Loucy (cell line): ENCODE measurements at regions not wholly inside any gene's neighbourhood (a gene's known extent, or its start where the extent isn't known, plus 50 kb on each side); places are given as distances from the start of the nearest gene placed in this dataset.

ENCODE experiments used
- H2AFZ ChIP-seq: fragments of 200-600 bp; sonication (generic); 2 replicates; pipeline ENCODE4 v1.6.0; 2016; ENCODE audit warnings: antibody characterized with exemption, mild to moderate bottlenecking, low read length, moderate library complexity
- H3F3A ChIP-seq: fragments of 200-600 bp; 2 replicates; pipeline ENCODE4 v1.6.0; 2016; ENCODE audit warnings: antibody characterized with exemption, low read depth, mild to moderate bottlenecking
- H3K27me3 ChIP-seq: fragments of 200-600 bp; sonication (generic); 2 replicates; pipeline ENCODE4 v1.6.1; 2014; ENCODE audit warnings: low read length, mild to moderate bottlenecking; ENCODE audit not compliant: insufficient read depth, poor library complexity, severe bottlenecking
- H3K36me3 ChIP-seq: fragments of 200-600 bp; sonication (generic); 2 replicates; pipeline ENCODE4 v1.6.1; 2016; ENCODE audit warnings: low read length; ENCODE audit not compliant: insufficient read depth
- H3K4me1 ChIP-seq: fragments of 200-600 bp; sonication (generic); 2 replicates; pipeline ENCODE4 v1.5.1; 2014; ENCODE audit warnings: low read length, mild to moderate bottlenecking; ENCODE audit not compliant: insufficient read depth, poor library complexity, severe bottlenecking
- H3K4me2 ChIP-seq: fragments of 200-600 bp; sonication (generic); 2 replicates; pipeline ENCODE4 v1.6.0; 2014; ENCODE audit warnings: antibody characterized with exemption, low read length, low read depth, mild to moderate bottlenecking; ENCODE audit not compliant: poor library complexity, severe bottlenecking
- H3K4me3 ChIP-seq: fragments of 200-600 bp; sonication (generic); 2 replicates; pipeline ENCODE4 v1.5.1; 2014; ENCODE audit warnings: low read length, mild to moderate bottlenecking, mixed read lengths; ENCODE audit not compliant: poor library complexity, severe bottlenecking
- H3K79me2 ChIP-seq: fragments of 200-600 bp; sonication (generic); 2 replicates; pipeline ENCODE4 v1.6.1; 2014; ENCODE audit warnings: low read length; ENCODE audit not compliant: insufficient read depth
- H3K9ac ChIP-seq: fragments of 200-600 bp; sonication (generic); 2 replicates; pipeline ENCODE4 v1.6.0; 2014; ENCODE audit warnings: mild to moderate bottlenecking, low read depth, low read length, moderate library complexity; ENCODE audit not compliant: poor library complexity, severe bottlenecking
- H3K9me2 ChIP-seq: fragments of 200-600 bp; sonication (generic); replicated peaks from 2 replicates; pipeline ENCODE4 v1.6.1; 2016; ENCODE audit warnings: low read depth, low read length, mixed read lengths
- H3K9me3 ChIP-seq: fragments of 200-600 bp; sonication (generic); 2 replicates; pipeline ENCODE4 v1.6.1; 2014; ENCODE audit warnings: mild to moderate bottlenecking, antibody characterized with exemption, low read length, low read depth; ENCODE audit not compliant: insufficient read depth
- H4K20me1 ChIP-seq: fragments of 200-600 bp; sonication (generic); 2 replicates; pipeline ENCODE4 v1.6.0; 2014; ENCODE audit warnings: antibody characterized with exemption, low read length, mild to moderate bottlenecking; ENCODE audit not compliant: insufficient read depth, poor library complexity, severe bottlenecking
- EZH2phosphoT487 ChIP-seq: fragments of 200-600 bp; IDR thresholded peaks from 2 replicates; pipeline ENCODE4 v1.6.1; 2018; ENCODE audit warnings: antibody characterized with exemption, mild to moderate bottlenecking, moderate library complexity, borderline replicate concordance
- TF ChIP-seq, protein P1 (sequence below): fragments of 200-600 bp; sonication (generic); conservative IDR thresholded peaks from 2 replicates; pipeline ENCODE4 v1.5.1; 2014; ENCODE audit warnings: mild to moderate bottlenecking, antibody characterized with exemption, low read length

DNA sequence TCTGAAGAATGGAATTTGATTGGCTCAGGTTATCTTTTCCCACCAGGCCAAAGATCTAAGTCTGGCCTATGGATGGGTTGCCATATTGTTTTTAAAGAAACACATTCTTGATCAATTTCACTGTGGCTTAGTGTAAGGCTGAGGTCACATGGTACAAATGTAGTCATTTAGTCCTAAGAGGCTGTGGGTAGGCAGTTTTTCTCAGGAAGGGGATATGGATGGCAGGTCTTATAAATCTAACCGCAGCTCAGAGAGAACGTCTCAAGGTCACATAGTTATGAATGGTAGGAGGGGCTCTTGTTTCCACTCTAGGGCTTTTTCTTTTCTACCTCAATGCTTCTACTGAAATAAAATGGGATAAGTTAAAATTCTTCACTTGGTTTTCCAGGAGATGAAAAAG is 128.6 kb upstream of the ACTBL2 start:
- no peaks in the 10 kb centered on the region for H3K27me3 ChIP-seq
- H2AFZ ChIP-seq: peak overlapping the region; percentile 65; the same call in 1 of the 2 replicates
- TF ChIP-seq, protein P1, sequence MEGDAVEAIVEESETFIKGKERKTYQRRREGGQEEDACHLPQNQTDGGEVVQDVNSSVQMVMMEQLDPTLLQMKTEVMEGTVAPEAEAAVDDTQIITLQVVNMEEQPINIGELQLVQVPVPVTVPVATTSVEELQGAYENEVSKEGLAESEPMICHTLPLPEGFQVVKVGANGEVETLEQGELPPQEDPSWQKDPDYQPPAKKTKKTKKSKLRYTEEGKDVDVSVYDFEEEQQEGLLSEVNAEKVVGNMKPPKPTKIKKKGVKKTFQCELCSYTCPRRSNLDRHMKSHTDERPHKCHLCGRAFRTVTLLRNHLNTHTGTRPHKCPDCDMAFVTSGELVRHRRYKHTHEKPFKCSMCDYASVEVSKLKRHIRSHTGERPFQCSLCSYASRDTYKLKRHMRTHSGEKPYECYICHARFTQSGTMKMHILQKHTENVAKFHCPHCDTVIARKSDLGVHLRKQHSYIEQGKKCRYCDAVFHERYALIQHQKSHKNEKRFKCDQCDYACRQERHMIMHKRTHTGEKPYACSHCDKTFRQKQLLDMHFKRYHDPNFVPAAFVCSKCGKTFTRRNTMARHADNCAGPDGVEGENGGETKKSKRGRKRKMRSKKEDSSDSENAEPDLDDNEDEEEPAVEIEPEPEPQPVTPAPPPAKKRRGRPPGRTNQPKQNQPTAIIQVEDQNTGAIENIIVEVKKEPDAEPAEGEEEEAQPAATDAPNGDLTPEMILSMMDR: no peak
- no peak for TF ChIP-seq EZH2phosphoT487
- no peaks in the 10 kb centered on the region for H3K9me2 ChIP-seq
- peaks cover 3% of the 10 kb centered on the region; the same call in 1 of the 2 replicates for H3F3A ChIP-seq
- peaks cover 63% of the 10 kb centered on the region for H3K4me1 ChIP-seq
- H3K4me2 ChIP-seq: peak overlapping the region; percentile 72
- H3K9me3 ChIP-seq: peaks cover 10% of the 10 kb centered on the region
- peak overlapping the region; percentile 64 for H3K4me3 ChIP-seq
- no peaks in the 10 kb centered on the region for H3K36me3 ChIP-seq
- peak overlapping the region; percentile 60 for H3K9ac ChIP-seq
- no peaks in the 10 kb centered on the region for H4K20me1 ChIP-seq
- no peaks in the 10 kb centered on the region for H3K79me2 ChIP-seq

DNA sequence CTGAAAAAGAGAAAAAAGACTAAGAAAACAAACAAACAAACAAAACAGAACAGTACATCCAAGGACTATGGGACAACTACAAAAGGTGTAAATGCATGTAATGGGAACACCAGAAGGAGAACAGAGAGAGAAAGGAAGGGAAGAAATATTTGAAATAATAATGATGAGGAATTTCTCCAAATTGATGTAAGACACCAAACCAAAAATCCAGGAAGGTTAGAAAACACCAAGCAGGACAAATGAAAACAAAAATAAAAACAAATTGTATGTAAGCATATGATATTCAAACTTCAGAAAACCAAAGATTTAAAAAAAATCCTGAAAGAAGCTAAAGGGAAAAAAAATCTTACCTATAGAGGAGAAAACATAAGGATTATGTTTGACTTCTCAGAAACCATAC is 125.9 kb upstream of the ACTBL2 start:
- peaks cover 38% of the 10 kb centered on the region for H3K4me1 ChIP-seq
- H3K27me3 ChIP-seq: no peaks in the 10 kb centered on the region
- no peaks in the 10 kb centered on the region for H3K9me2 ChIP-seq
- TF ChIP-seq, protein P1: no peak
- TF ChIP-seq EZH2phosphoT487: no peak
- H3F3A ChIP-seq: peaks cover 3% of the 10 kb centered on the region; the same call in 1 of the 2 replicates
- no peak overlapping the region for H3K4me2 ChIP-seq
- H3K4me3 ChIP-seq: no peak overlapping the region
- no peak overlapping the region for H3K9ac ChIP-seq
- no peaks in the 10 kb centered on the region for H4K20me1 ChIP-seq
- H2AFZ ChIP-seq: no peak overlapping the region
- H3K79me2 ChIP-seq: no peaks in the 10 kb centered on the region
- peaks cover 10% of the 10 kb centered on the region for H3K9me3 ChIP-seq
- H3K36me3 ChIP-seq: no peaks in the 10 kb centered on the region

DNA sequence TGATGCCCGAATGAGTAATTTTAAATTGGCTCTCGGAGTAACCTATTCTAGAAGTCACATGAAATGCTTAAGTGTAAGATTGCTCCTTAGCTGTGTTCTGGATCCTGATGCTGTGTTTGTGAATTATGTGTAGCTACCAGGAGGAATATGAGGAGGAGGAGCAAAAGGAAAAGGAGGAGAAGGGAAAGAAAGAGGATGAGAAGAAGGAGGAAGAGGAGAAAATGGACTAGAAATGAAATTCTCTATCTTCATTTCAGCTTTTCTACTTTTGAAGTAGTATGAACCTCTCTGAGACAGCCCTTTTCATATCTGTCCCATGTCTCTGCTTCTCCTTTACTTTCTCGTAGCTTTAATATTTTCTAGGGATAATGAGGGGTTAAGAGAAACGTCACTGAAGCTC is 119.4 kb upstream of the ACTBL2 start:
- H3K4me2 ChIP-seq: no peak overlapping the region
- no peaks in the 10 kb centered on the region for H3K9me3 ChIP-seq
- no peaks in the 10 kb centered on the region for H4K20me1 ChIP-seq
- no peak overlapping the region for H3K4me3 ChIP-seq
- no peak overlapping the region for H2AFZ ChIP-seq
- H3K9ac ChIP-seq: no peak overlapping the region
- TF ChIP-seq, protein P1: no peak
- no peak for TF ChIP-seq EZH2phosphoT487
- H3F3A ChIP-seq: no peaks in the 10 kb centered on the region
- no peaks in the 10 kb centered on the region for H3K36me3 ChIP-seq
- peaks cover 9% of the 10 kb centered on the region for H3K4me1 ChIP-seq
- H3K27me3 ChIP-seq: no peaks in the 10 kb centered on the region
- H3K79me2 ChIP-seq: no peaks in the 10 kb centered on the region
- H3K9me2 ChIP-seq: no peaks in the 10 kb centered on the region
